ENCODE measurements at regions not wholly inside any gene's neighbourhood (a gene's known extent, or its start where the extent isn't known, plus 50 kb on each side); places are given as distances from the start of the nearest gene placed in this dataset.

GRCh38 chr11:134797411-134798089 is 385.5 kb upstream of the B3GAT1 start:
- no peak overlapping the region for H2AFZ ChIP-seq (ENCODE audit: low read length)

GRCh38 chr11:134795017-134795416 is 383.0 kb upstream of the B3GAT1 start:
- Histone ChIP-seq H3K27me3 (ENCODE audit: insufficient read depth, low read length) (no peaks in the 10 kb centered on the region), H4K20me1 (ENCODE audit: insufficient read depth, low read length) (no peaks in the 10 kb centered on the region), H3K9me3 (ENCODE audit: low read length) (no peaks in the 10 kb centered on the region), H3K4me3 (ENCODE audit: low read depth, low read length, poor library complexity, severe bottlenecking) (no peak overlapping the region), H3K79me2 (ENCODE audit: insufficient read depth, low read length) (no peaks in the 10 kb centered on the region), H3K27ac (ENCODE audit: low read depth, low read length, poor library complexity, severe bottlenecking) (no peak overlapping the region), H3F3A (ENCODE audit: insufficient read depth, low read length) (no peaks in the 10 kb centered on the region), H2AFZ (ENCODE audit: low read length) (no peak overlapping the region), H3K4me2 (ENCODE audit: low read length) (no peak overlapping the region), H3K9me2 (ENCODE audit: low read depth, low read length) (no peaks in the 10 kb centered on the region), H3K9ac (ENCODE audit: low read length) (no peak overlapping the region), H3K36me3 (ENCODE audit: insufficient read depth, low read length) (no peaks in the 10 kb centered on the region), H3K4me1 (ENCODE audit: insufficient read depth, low read length, severe bottlenecking) (no peaks in the 10 kb centered on the region)
- TF ChIP-seq EZH2 (IDR thresholded peaks at IDR 0.05; ENCODE audit: borderline replicate concordance, low read length), result no peak
- no peak for TF ChIP-seq CTCF (IDR thresholded peaks at IDR 0.05; ENCODE audit: low read length)

More at GRCh38 chr11:134797411-134798089, 385.5 kb upstream of the B3GAT1 start:
- Histone ChIP-seq H3K27me3 (ENCODE audit: insufficient read depth, low read length) (no peaks in the 10 kb centered on the region), H3K4me2 (ENCODE audit: low read length) (no peak overlapping the region), H3K27ac (ENCODE audit: low read depth, low read length, poor library complexity, severe bottlenecking) (no peak overlapping the region), H3K4me3 (ENCODE audit: low read depth, low read length, poor library complexity, severe bottlenecking) (no peak overlapping the region), H3K9me3 (ENCODE audit: low read length) (no peaks in the 10 kb centered on the region), H3K4me1 (ENCODE audit: insufficient read depth, low read length, severe bottlenecking) (no peaks in the 10 kb centered on the region), H3F3A (ENCODE audit: insufficient read depth, low read length) (no peaks in the 10 kb centered on the region), H3K9ac (ENCODE audit: low read length) (no peak overlapping the region), H4K20me1 (ENCODE audit: insufficient read depth, low read length) (no peaks in the 10 kb centered on the region), H3K36me3 (ENCODE audit: insufficient read depth, low read length) (no peaks in the 10 kb centered on the region), H3K9me2 (ENCODE audit: low read depth, low read length) (no peaks in the 10 kb centered on the region), H3K79me2 (ENCODE audit: insufficient read depth, low read length) (no peaks in the 10 kb centered on the region)
- TF ChIP-seq CTCF (IDR thresholded peaks at IDR 0.05; ENCODE audit: low read length), result no peak
- TF ChIP-seq EZH2 (IDR thresholded peaks at IDR 0.05; ENCODE audit: borderline replicate concordance, low read length), result no peak

- H3K4me1 ChIP-seq (ENCODE audit: insufficient read depth, low read length, severe bottlenecking), result no peaks in the 10 kb centered on the region
- H3K36me3 ChIP-seq (ENCODE audit: insufficient read depth, low read length), result no peaks in the 10 kb centered on the region
- no peaks in the 10 kb centered on the region for H3K79me2 ChIP-seq (ENCODE audit: insufficient read depth, low read length)
- H3K9me3 ChIP-seq (ENCODE audit: low read length), result no peaks in the 10 kb centered on the region
- no peak overlapping the region for H3K4me3 ChIP-seq (ENCODE audit: low read depth, low read length, poor library complexity, severe bottlenecking)
- no peaks in the 10 kb centered on the region for H3K27me3 ChIP-seq (ENCODE audit: insufficient read depth, low read length)
- no peaks in the 10 kb centered on the region for H3F3A ChIP-seq (ENCODE audit: insufficient read depth, low read length)
- no peaks in the 10 kb centered on the region for H3K9me2 ChIP-seq (ENCODE audit: low read depth, low read length)
- no peak overlapping the region for H2AFZ ChIP-seq (ENCODE audit: low read length)
- TF ChIP-seq CTCF (IDR thresholded peaks at IDR 0.05; ENCODE audit: low read length) (no peak), EZH2 (IDR thresholded peaks at IDR 0.05; ENCODE audit: borderline replicate concordance, low read length) (no peak)
- no peak overlapping the region for H3K27ac ChIP-seq (ENCODE audit: low read depth, low read length, poor library complexity, severe bottlenecking)
- H3K9ac ChIP-seq (ENCODE audit: low read length), result no peak overlapping the region
- no peak overlapping the region for H3K4me2 ChIP-seq (ENCODE audit: low read length)
- no peaks in the 10 kb centered on the region for H4K20me1 ChIP-seq (ENCODE audit: insufficient read depth, low read length)
Observed at GRCh38 chr11:134794192-134794591, 382.1 kb upstream of the B3GAT1 start.

Measured in OCI-LY1 (cell line).